ENCODE measurements at regions not wholly inside any gene's neighbourhood (a gene's known extent, or its start where the extent isn't known, plus 50 kb on each side); places are given as distances from the start of the nearest gene placed in this dataset.

- TF ChIP-seq, protein P1, sequence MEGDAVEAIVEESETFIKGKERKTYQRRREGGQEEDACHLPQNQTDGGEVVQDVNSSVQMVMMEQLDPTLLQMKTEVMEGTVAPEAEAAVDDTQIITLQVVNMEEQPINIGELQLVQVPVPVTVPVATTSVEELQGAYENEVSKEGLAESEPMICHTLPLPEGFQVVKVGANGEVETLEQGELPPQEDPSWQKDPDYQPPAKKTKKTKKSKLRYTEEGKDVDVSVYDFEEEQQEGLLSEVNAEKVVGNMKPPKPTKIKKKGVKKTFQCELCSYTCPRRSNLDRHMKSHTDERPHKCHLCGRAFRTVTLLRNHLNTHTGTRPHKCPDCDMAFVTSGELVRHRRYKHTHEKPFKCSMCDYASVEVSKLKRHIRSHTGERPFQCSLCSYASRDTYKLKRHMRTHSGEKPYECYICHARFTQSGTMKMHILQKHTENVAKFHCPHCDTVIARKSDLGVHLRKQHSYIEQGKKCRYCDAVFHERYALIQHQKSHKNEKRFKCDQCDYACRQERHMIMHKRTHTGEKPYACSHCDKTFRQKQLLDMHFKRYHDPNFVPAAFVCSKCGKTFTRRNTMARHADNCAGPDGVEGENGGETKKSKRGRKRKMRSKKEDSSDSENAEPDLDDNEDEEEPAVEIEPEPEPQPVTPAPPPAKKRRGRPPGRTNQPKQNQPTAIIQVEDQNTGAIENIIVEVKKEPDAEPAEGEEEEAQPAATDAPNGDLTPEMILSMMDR (IDR thresholded peaks at IDR 0.05; ENCODE audit: extremely low read depth in 1 of 2, insufficient read depth in 1 of 2, low read depth in 1 of 2, low read length in 2 of 2): no peak
- TF ChIP-seq GATA2 (IDR thresholded peaks at IDR 0.05; ENCODE audit: insufficient read depth, insufficient read length, low read depth, low read length): no peak
- TF ChIP-seq EZH2 (IDR thresholded peaks at IDR 0.05; ENCODE audit: borderline replicate concordance, low read depth, low read length, severe bottlenecking): no peak
- TF ChIP-seq POLR2AphosphoS5 (IDR thresholded peaks at IDR 0.05; ENCODE audit: insufficient read depth, low read depth, low read length): no peak
- TF ChIP-seq POLR2A (IDR thresholded peaks at IDR 0.05; ENCODE audit: low read depth, low read length): no peak
- no peak for TF ChIP-seq MYC (IDR thresholded peaks at IDR 0.05; ENCODE audit: low read depth, low read length)
- no peak for TF ChIP-seq JUN (IDR thresholded peaks at IDR 0.05; ENCODE audit: borderline replicate concordance, insufficient read depth, insufficient read length, low read depth)
- TF ChIP-seq MAX (IDR thresholded peaks at IDR 0.05; ENCODE audit: insufficient read depth, insufficient read length): no peak
- no peak for TF ChIP-seq FOS (IDR thresholded peaks at IDR 0.05; ENCODE audit: borderline replicate concordance, insufficient read depth, low read length)
Observed at GRCh38 chr11:10952872-10953271, 95.0 kb upstream of the ZBED5 start.
